Activated T-helper 1 cell treated with anti-CD3 and anti-CD28 coated beads, Interleukin-12 subunit alpha, Interleukin-12 subunit beta, Interleukin-2, Interleukin-4 antibody, amounts not matched to agents 30 ng/mL and 10 ng/mL and 1 ng/mL, durations not matched to agents 14 hours and 24 hours and 36 hours (primary cell): ENCODE measurements at regions not wholly inside any gene's neighbourhood (a gene's known extent, or its start where the extent isn't known, plus 50 kb on each side); places are given as distances from the start of the nearest gene placed in this dataset.
"Not testable (repeated sequence)": the region's sequence is repeated elsewhere in the genome, so short reads cannot be mapped to it uniquely, and the experiment has no call there.

Experiments used
- DNase-seq: peaks from one replicate; pipeline ENCODE4 v3.0.0; 2021; ENCODE audit warnings: low spot score
- H3K27ac Mint-ChIP-seq: one replicate; pipeline ENCODE4 v1.8.0; 2021; ENCODE audit warnings: mild to moderate bottlenecking, mixed read lengths
- H3K27me3 Mint-ChIP-seq: one replicate; pipeline ENCODE4 v1.8.0; 2022; ENCODE audit warnings: mild to moderate bottlenecking, moderate library complexity, mixed read lengths; ENCODE audit not compliant: insufficient read depth
- H3K36me3 Mint-ChIP-seq: one replicate; pipeline ENCODE4 v1.8.0; 2021; ENCODE audit warnings: low read depth, mixed read lengths
- H3K4me1 Mint-ChIP-seq: one replicate; pipeline ENCODE4 v1.8.0; 2021; ENCODE audit warnings: low read depth, mixed read lengths
- H3K4me3 Mint-ChIP-seq: one replicate; pipeline ENCODE4 v1.8.0; 2021; ENCODE audit warnings: mild to moderate bottlenecking, moderate library complexity, mixed read lengths
- H3K9me3 Mint-ChIP-seq: one replicate; pipeline ENCODE4 v1.8.0; 2021; ENCODE audit warnings: mixed read lengths
- intact Hi-C: fragments of 100-400 bp; cut with micrococcal nuclease; formaldehyde crosslinking; loops from one replicate; pipeline ENCODE4 v1.15.1; 2024

DNA sequence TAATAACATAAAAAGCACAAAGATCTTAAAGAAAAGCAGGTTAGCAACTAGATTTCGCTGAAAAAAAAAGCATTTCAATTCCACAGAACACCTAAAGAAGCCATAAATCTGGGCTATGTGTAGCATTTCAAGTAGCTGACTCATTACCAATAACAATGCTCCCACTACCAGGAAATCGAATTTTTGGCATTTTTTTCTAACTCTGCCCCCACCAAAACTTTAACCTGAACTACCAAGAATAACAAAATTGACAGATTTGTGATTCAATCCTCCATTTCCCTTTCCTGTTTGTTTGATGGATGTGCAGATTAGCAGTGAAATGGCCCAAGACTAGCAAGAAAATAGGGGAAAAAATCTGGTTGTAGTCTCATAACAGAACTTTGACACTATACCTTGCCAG lies 180.2 kb downstream of the RASEF start:
- Mint-ChIP-seq H3K9me3 (no peaks in the 10 kb centered on the region), H3K4me3 (no peak overlapping the region), H3K27ac (no peak overlapping the region), H3K4me1 (no peaks in the 10 kb centered on the region), H3K27me3 (no peaks in the 10 kb centered on the region), H3K36me3 (no peaks in the 10 kb centered on the region)
- intact Hi-C loops: no loop called here
- DNase-seq: no peak

DNA sequence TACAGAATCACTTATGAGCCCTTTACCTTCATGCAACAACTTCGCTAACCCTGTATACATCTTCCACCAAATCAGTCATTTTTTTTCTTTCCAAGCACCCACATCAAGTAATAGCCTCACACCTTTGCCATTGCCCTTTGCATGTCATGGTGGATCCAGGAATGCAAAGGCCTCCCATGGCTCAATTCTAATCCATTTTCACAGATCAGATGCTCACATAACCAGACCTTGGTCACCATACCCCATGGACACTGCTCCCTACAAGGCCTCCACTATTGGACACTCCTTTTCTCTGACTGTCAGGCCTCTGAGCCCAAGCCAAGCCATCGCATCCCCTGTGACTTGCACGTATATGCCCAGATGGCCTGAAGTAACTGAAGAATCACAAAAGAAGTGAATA lies 179.5 kb downstream of the RASEF start:
- H3K4me3 Mint-ChIP-seq: no peak overlapping the region
- H3K27ac Mint-ChIP-seq: no peak overlapping the region
- H3K36me3 Mint-ChIP-seq: no peaks in the 10 kb centered on the region
- no peaks in the 10 kb centered on the region for H3K27me3 Mint-ChIP-seq
- no peaks in the 10 kb centered on the region for H3K9me3 Mint-ChIP-seq
- no peak for DNase-seq
- H3K4me1 Mint-ChIP-seq: no peaks in the 10 kb centered on the region
- intact Hi-C loops: no loop called here

DNA sequence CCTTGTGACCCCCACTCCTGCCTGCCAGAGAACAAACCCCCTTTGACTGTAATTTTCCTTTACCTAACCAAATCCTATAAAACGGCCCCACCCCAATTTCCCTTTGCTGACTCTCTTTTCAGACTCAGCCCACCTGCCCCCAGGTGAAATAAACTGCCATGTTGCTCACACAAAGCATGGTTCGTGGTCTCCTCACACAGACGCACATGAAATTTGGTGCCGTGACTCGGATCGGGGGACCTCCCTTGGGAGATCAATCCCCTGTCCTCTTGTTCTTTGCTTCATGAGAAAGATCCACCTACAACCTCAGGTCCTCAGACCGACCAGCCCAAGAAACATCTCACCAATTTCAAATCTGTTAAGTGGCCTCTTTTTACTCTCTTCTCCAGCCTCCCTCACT lies 179.0 kb downstream of the RASEF start:
- H3K36me3 Mint-ChIP-seq, H3K4me3 Mint-ChIP-seq, intact Hi-C loops, H3K9me3 Mint-ChIP-seq, H3K27ac Mint-ChIP-seq, H3K4me1 Mint-ChIP-seq, H3K27me3 Mint-ChIP-seq, DNase-seq: not testable (repeated sequence)

DNA sequence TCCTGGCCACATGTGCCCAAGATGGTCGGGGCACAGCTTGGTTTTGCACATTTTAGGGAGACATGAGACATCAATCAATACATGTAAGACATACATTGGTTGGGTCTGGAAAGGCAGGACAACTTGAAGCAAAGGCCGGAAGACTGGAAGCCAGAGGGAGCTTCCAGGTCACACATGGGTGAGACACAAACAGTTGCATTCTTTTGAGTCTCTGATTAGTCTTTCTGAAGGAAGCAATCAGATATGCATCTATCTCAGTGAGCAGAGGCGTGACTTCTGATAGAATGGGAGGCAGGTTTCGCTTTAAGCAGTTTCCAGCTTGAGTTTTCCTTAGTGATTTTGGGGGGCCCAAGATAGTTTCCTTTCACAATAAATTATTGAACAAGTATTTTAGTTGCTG lies 172.5 kb downstream of the RASEF start:
- Mint-ChIP-seq H3K36me3 (no peaks in the 10 kb centered on the region), H3K4me3 (no peak overlapping the region), H3K27me3 (no peaks in the 10 kb centered on the region), H3K27ac (no peak overlapping the region), H3K4me1 (no peaks in the 10 kb centered on the region), H3K9me3 (no peaks in the 10 kb centered on the region)
- intact Hi-C loops: no loop called here
- no peak for DNase-seq

DNA sequence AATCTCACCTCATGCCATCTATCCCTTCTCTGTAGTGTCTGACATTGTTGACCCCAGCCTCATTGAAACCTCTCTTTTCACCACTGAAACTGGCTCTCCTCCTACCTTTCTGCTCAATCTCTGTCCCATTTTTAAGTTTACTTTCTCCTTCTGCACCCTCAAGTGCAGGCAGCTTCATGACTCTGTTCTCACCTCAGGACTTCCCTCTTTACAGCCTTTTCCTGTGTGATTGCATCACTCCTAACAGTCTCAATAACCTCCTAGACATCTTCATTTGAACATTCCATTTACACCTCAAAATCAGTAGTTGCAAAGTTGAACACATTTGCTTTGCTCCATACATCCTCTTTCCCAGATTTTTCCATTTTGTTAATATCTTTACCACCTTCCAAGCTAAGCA lies 172.1 kb downstream of the RASEF start:
- H3K4me3 Mint-ChIP-seq: no peak overlapping the region
- intact Hi-C loops: no loop called here
- H3K4me1 Mint-ChIP-seq: no peaks in the 10 kb centered on the region
- no peak for DNase-seq
- no peak overlapping the region for H3K27ac Mint-ChIP-seq
- H3K27me3 Mint-ChIP-seq: no peaks in the 10 kb centered on the region
- H3K9me3 Mint-ChIP-seq: no peaks in the 10 kb centered on the region
- no peaks in the 10 kb centered on the region for H3K36me3 Mint-ChIP-seq

DNA sequence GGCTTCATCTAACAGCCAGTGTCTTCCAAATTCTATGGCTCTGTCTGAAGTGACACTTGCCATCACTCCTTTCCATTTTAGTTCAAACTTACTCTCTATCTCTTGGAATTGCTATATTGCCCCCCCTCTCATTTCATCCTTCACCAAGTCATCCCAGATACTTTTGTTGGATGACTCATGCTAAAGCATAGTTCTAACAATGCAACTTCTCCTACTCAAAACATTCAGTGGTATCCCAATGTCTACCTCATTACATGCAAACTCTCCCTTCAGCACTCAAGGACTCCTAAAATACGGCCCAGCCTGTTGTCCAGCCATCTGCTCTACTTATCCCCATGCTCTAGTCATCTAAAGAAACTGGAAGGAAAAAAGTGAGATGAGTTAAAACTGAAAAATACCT lies 171.6 kb downstream of the RASEF start:
- H3K36me3 Mint-ChIP-seq: no peaks in the 10 kb centered on the region
- no peaks in the 10 kb centered on the region for H3K27me3 Mint-ChIP-seq
- H3K4me1 Mint-ChIP-seq: no peaks in the 10 kb centered on the region
- DNase-seq: no peak
- H3K4me3 Mint-ChIP-seq: no peak overlapping the region
- no peak overlapping the region for H3K27ac Mint-ChIP-seq
- no peaks in the 10 kb centered on the region for H3K9me3 Mint-ChIP-seq
- intact Hi-C loops: no loop called here

DNA sequence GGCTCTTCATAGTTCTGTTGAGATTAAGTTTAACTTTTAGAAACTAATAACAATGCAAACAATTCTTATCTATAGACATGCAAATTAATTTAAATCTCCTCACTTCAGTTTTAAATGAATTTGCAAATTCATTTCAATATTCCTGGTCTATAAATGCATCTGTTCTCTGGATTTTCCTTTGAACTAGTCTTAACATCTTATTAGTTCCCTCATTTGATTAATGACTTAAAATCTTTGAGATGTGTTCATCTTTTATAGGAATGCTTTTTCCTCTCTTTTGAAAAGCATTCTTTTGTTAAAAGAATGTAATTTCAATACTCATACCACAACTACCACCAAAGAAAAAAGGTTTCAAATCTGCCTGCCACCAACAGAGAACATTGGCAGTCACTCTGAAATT lies 169.4 kb downstream of the RASEF start:
- Mint-ChIP-seq H3K27ac (no peak overlapping the region), H3K27me3 (no peaks in the 10 kb centered on the region), H3K36me3 (no peaks in the 10 kb centered on the region), H3K9me3 (no peaks in the 10 kb centered on the region), H3K4me3 (no peak overlapping the region), H3K4me1 (no peaks in the 10 kb centered on the region)
- DNase-seq: no peak
- intact Hi-C loops: no loop called here

DNA sequence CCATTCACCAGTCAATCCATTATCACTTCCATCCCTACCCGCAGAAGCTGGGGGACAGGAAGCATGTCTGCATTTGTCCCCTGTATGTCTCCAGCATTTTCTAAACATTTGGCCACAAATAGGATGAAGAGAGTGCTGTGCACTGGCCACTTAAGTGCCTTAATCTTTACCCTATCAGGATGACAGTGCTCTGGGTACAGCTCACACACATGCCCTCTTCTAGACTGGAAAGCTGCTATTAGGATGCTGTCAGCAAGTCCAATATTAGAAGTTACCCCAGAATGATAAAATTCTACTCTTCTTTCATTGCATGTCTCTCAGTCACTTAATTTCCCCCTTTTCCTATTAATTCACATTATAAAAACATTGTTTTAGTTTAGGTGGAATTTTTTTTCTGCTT lies 168.4 kb downstream of the RASEF start:
- no peaks in the 10 kb centered on the region for H3K9me3 Mint-ChIP-seq
- no peaks in the 10 kb centered on the region for H3K4me1 Mint-ChIP-seq
- no peaks in the 10 kb centered on the region for H3K36me3 Mint-ChIP-seq
- no peak overlapping the region for H3K4me3 Mint-ChIP-seq
- intact Hi-C loops: no loop called here
- H3K27me3 Mint-ChIP-seq: no peaks in the 10 kb centered on the region
- no peak overlapping the region for H3K27ac Mint-ChIP-seq
- DNase-seq: no peak

DNA sequence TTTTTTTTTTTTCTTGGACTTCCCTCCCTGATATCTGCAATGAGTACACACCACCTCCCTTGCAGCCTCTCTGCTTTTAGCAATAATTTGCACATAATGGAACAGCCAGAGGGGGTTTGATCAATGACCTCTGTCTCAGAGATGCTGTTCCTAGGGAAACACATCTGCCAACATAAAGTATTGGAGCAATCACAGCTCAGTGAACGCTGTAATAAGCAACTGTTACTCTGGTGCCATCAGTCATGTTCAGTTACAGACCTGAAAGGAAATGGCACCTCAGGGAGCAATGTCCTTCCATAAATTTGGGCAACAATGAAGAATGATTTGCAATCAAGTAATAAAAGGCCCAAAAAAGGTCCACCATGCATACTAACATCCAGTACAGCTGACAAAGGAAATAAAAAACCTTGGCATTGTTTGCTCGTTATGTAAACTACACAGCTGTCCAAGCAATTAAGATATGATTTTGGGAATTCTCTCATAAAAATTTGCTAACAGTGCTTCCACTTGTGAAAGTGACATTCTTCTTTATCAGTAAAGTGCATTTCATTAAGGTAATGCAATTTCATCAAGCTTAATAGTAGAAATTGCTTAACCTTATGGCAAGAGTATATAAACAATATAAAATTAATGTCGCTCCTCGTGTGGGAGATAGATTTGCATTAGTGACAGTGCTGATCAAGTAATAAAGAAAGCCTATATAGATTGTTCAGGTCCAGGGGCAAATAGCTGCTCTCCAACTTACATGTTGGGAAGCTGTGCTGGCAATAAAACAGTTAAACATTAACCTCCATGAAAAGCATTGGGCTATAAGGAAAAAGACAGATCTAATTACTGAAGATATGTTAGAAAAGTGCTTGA lies 167.8 kb downstream of the RASEF start:
- intact Hi-C loops: no loop called here
- H3K27me3 Mint-ChIP-seq: no peaks in the 10 kb centered on the region
- no peaks in the 10 kb centered on the region for H3K9me3 Mint-ChIP-seq
- no peaks in the 10 kb centered on the region for H3K4me1 Mint-ChIP-seq
- no peaks in the 10 kb centered on the region for H3K36me3 Mint-ChIP-seq
- no peak for DNase-seq
- H3K27ac Mint-ChIP-seq: no peak overlapping the region
- H3K4me3 Mint-ChIP-seq: no peak overlapping the region

DNA sequence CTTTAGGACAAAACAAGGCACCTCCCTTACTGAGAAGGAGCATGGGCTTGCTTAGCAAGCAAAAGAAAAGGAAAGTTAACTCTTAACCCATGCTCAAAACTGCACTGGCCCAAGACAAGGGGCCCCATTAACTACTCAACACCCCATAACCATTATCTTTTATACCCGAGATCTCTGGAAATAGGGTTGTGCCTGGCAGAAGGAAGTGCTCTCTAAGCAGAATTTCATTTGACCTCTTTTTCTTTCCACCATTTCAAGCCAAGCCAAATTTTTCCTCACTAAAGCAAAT lies 167.2 kb downstream of the RASEF start:
- no peak overlapping the region for H3K4me3 Mint-ChIP-seq
- no peak for DNase-seq
- H3K9me3 Mint-ChIP-seq: no peaks in the 10 kb centered on the region
- no peaks in the 10 kb centered on the region for H3K27me3 Mint-ChIP-seq
- no peaks in the 10 kb centered on the region for H3K36me3 Mint-ChIP-seq
- H3K4me1 Mint-ChIP-seq: no peaks in the 10 kb centered on the region
- intact Hi-C loops: no loop called here
- no peak overlapping the region for H3K27ac Mint-ChIP-seq

DNA sequence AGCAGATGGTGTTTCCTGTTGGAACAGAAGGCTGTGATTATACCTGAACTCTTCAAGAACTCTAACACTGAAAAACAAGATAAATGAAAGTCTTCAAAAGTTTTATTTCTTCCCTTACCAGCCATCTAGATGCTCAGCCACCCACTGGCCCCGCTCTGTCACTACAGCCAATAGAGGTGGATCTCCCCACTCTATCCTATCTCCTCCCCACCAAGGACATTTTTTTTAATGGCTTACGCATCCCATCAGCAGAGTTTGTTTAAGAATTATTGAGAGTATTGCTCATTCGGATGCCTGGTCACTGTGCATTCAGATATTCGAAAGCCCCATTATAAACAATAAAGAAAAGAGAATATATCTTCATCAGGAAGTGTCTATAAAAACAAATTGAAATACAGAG lies 159.4 kb downstream of the RASEF start:
- H3K9me3 Mint-ChIP-seq: no peaks in the 10 kb centered on the region
- no peak overlapping the region for H3K4me3 Mint-ChIP-seq
- H3K27me3 Mint-ChIP-seq: no peaks in the 10 kb centered on the region
- no peaks in the 10 kb centered on the region for H3K36me3 Mint-ChIP-seq
- no peaks in the 10 kb centered on the region for H3K4me1 Mint-ChIP-seq
- no peak for DNase-seq
- no peak overlapping the region for H3K27ac Mint-ChIP-seq
- intact Hi-C loops: no loop called here

DNA sequence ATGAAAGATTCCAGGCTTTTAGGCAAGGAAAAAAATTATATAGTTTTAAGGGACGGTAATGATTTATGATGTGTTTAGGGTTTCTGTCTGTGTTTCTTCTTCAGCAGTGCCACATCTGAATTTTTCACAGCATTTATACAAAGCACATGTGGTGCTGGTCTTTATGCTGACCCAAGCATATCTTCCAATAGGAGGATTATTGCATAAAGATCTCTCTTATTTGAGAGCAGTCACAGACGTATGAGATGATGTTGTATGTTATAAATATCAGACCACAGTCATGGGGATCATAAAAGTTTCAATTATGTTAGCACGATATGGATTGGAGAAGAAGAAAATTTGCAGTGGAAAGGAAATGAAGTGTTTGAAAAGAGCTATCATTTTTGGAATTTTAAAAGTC lies 150.9 kb downstream of the RASEF start:
- no peak overlapping the region for H3K4me3 Mint-ChIP-seq
- DNase-seq: no peak
- H3K27ac Mint-ChIP-seq: no peak overlapping the region
- peaks cover 23% of the 10 kb centered on the region for H3K9me3 Mint-ChIP-seq
- H3K36me3 Mint-ChIP-seq: no peaks in the 10 kb centered on the region
- intact Hi-C loops: no loop called here
- no peaks in the 10 kb centered on the region for H3K27me3 Mint-ChIP-seq
- no peaks in the 10 kb centered on the region for H3K4me1 Mint-ChIP-seq

DNA sequence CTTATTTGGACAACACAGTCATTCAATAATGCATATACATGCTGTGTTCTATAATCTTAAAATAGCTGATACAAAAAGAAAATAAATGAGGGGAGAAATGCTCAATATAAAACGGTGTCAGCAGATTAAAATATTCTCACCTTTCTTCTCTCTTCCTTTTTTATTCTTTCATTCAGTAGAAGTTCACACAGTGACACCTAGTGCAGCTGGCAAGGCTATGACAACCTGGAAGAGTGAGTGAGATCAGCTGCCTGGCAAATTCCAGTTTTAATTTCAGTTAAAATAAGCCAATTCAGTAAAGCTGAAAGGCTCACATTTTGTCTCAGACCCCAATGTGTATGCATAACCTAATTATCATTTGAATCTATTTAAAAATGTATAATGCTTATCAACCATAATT lies 150.3 kb downstream of the RASEF start:
- DNase-seq: no peak
- no peak overlapping the region for H3K4me3 Mint-ChIP-seq
- H3K27me3 Mint-ChIP-seq: no peaks in the 10 kb centered on the region
- peaks cover 26% of the 10 kb centered on the region for H3K9me3 Mint-ChIP-seq
- no peaks in the 10 kb centered on the region for H3K36me3 Mint-ChIP-seq
- no peaks in the 10 kb centered on the region for H3K4me1 Mint-ChIP-seq
- no peak overlapping the region for H3K27ac Mint-ChIP-seq
- intact Hi-C loops: no loop called here

DNA sequence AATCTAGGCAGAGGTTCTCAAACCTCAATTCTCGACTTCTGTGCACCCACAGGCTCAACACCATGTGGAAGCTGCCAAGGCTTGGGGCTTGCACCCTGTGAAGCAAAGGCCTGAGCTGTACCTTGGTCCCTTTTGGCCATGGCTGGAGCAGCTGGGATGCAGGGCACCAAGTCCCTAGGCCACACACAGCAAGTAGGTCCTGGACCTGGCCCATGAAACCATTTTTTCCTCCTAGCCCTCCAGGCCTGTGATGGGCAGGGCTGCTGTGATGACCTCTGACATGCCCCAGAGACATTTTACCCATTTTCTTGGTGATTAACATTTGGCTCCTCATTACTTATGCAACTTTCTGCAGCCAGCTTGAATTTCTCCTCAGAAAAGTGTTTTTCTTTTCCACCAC lies 146.7 kb downstream of the RASEF start:
- H3K36me3 Mint-ChIP-seq, DNase-seq, H3K27me3 Mint-ChIP-seq, intact Hi-C loops, H3K4me3 Mint-ChIP-seq, H3K27ac Mint-ChIP-seq, H3K4me1 Mint-ChIP-seq: not testable (repeated sequence)
- peaks cover 26% of the 10 kb centered on the region for H3K9me3 Mint-ChIP-seq
